Activated CD8-positive, alpha-beta memory T cell treated with anti-CD3 and anti-CD28 coated beads, Interleukin-2, amount 50 U/mL, for 24 hours (primary cell): ENCODE measurements at regions not wholly inside any gene's neighbourhood (a gene's known extent, or its start where the extent isn't known, plus 50 kb on each side); places are given as distances from the start of the nearest gene placed in this dataset.
"Not testable (repeated sequence)": the region's sequence is repeated elsewhere in the genome, so short reads cannot be mapped to it uniquely, and the experiment has no call there.

Experiments
- DNase-seq: peaks from one replicate; pipeline ENCODE4 v3.0.0-alpha.2; 2020; ENCODE audit errors: extremely low read depth

- DNase-seq = no peak
These were observed 135.6 kb upstream of the TSC22D1 start for GRCh38 chr13:44711706-44712105.

GRCh38 chr13:44710576-44710975 is 134.4 kb upstream of the TSC22D1 start:
- DNase-seq = peak; percentile 3

- not testable (repeated sequence) for DNase-seq
These were observed 128.7 kb upstream of the TSC22D1 start for GRCh38 chr13:44704811-44705210.

- DNase-seq = no peak
These were observed 127.2 kb upstream of the TSC22D1 start for GRCh38 chr13:44703371-44703770.

- no peak for DNase-seq
These were observed 121.9 kb upstream of the TSC22D1 start for GRCh38 chr13:44698066-44698465.

GRCh38 chr13:44697058-44697457 is 120.9 kb upstream of the TSC22D1 start:
- no peak for DNase-seq

- DNase-seq = no peak
These were observed 119.4 kb upstream of the TSC22D1 start for GRCh38 chr13:44695520-44695919.

GRCh38 chr13:44694842-44695241 is 118.7 kb upstream of the TSC22D1 start:
- no peak for DNase-seq

GRCh38 chr13:44694291-44694690 is 118.2 kb upstream of the TSC22D1 start:
- DNase-seq = no peak

- DNase-seq = no peak
These were observed 117.1 kb upstream of the TSC22D1 start for GRCh38 chr13:44693156-44693764.

- no peak for DNase-seq
These were observed 116.1 kb upstream of the TSC22D1 start for GRCh38 chr13:44692173-44692713.

- no peak for DNase-seq
These were observed 114.2 kb upstream of the TSC22D1 start for GRCh38 chr13:44690376-44690775.

GRCh38 chr13:44688652-44689051 is 112.5 kb upstream of the TSC22D1 start:
- DNase-seq = no peak

GRCh38 chr13:44686531-44686934 is 110.4 kb upstream of the TSC22D1 start:
- no peak for DNase-seq

- no peak for DNase-seq
These were observed 109.5 kb upstream of the TSC22D1 start for GRCh38 chr13:44685641-44686040.

- not testable (repeated sequence) for DNase-seq
These were observed 106.3 kb upstream of the TSC22D1 start for GRCh38 chr13:44682416-44682815.

GRCh38 chr13:44680746-44681355 is 104.7 kb upstream of the TSC22D1 start:
- no peak for DNase-seq

GRCh38 chr13:44679597-44679996 is 103.5 kb upstream of the TSC22D1 start:
- DNase-seq = no peak

GRCh38 chr13:44678197-44678596 is 102.1 kb upstream of the TSC22D1 start:
- DNase-seq = no peak

GRCh38 chr13:44676534-44676933 is 100.4 kb upstream of the TSC22D1 start:
- no peak for DNase-seq

- DNase-seq = no peak
These were observed 93.4 kb upstream of the TSC22D1 start for GRCh38 chr13:44669534-44669933.

GRCh38 chr13:44668688-44669087 is 92.6 kb upstream of the TSC22D1 start:
- DNase-seq = no peak

GRCh38 chr13:44667943-44668342 is 91.8 kb upstream of the TSC22D1 start:
- DNase-seq = no peak

GRCh38 chr13:44666538-44666937 is 90.4 kb upstream of the TSC22D1 start:
- not testable (repeated sequence) for DNase-seq
